Loucy (cell line): ENCODE measurements at regions not wholly inside any gene's neighbourhood (a gene's known extent, or its start where the extent isn't known, plus 50 kb on each side); places are given as distances from the start of the nearest gene placed in this dataset.

Source experiments
- H2AFZ ChIP-seq: fragments of 200-600 bp; sonication (generic); 2 replicates; pipeline ENCODE4 v1.6.0; 2016; ENCODE audit warnings: antibody characterized with exemption, mild to moderate bottlenecking, low read length, moderate library complexity
- H3F3A ChIP-seq: fragments of 200-600 bp; 2 replicates; pipeline ENCODE4 v1.6.0; 2016; ENCODE audit warnings: antibody characterized with exemption, low read depth, mild to moderate bottlenecking
- H3K27me3 ChIP-seq: fragments of 200-600 bp; sonication (generic); 2 replicates; pipeline ENCODE4 v1.6.1; 2014; ENCODE audit warnings: low read length, mild to moderate bottlenecking; ENCODE audit not compliant: insufficient read depth, poor library complexity, severe bottlenecking
- H3K36me3 ChIP-seq: fragments of 200-600 bp; sonication (generic); 2 replicates; pipeline ENCODE4 v1.6.1; 2016; ENCODE audit warnings: low read length; ENCODE audit not compliant: insufficient read depth
- H3K4me1 ChIP-seq: fragments of 200-600 bp; sonication (generic); 2 replicates; pipeline ENCODE4 v1.5.1; 2014; ENCODE audit warnings: low read length, mild to moderate bottlenecking; ENCODE audit not compliant: insufficient read depth, poor library complexity, severe bottlenecking
- H3K4me2 ChIP-seq: fragments of 200-600 bp; sonication (generic); 2 replicates; pipeline ENCODE4 v1.6.0; 2014; ENCODE audit warnings: antibody characterized with exemption, low read length, low read depth, mild to moderate bottlenecking; ENCODE audit not compliant: poor library complexity, severe bottlenecking
- H3K4me3 ChIP-seq: fragments of 200-600 bp; sonication (generic); 2 replicates; pipeline ENCODE4 v1.5.1; 2014; ENCODE audit warnings: low read length, mild to moderate bottlenecking, mixed read lengths; ENCODE audit not compliant: poor library complexity, severe bottlenecking
- H3K79me2 ChIP-seq: fragments of 200-600 bp; sonication (generic); 2 replicates; pipeline ENCODE4 v1.6.1; 2014; ENCODE audit warnings: low read length; ENCODE audit not compliant: insufficient read depth
- H3K9ac ChIP-seq: fragments of 200-600 bp; sonication (generic); 2 replicates; pipeline ENCODE4 v1.6.0; 2014; ENCODE audit warnings: mild to moderate bottlenecking, low read depth, low read length, moderate library complexity; ENCODE audit not compliant: poor library complexity, severe bottlenecking
- H3K9me2 ChIP-seq: fragments of 200-600 bp; sonication (generic); replicated peaks from 2 replicates; pipeline ENCODE4 v1.6.1; 2016; ENCODE audit warnings: low read depth, low read length, mixed read lengths
- H3K9me3 ChIP-seq: fragments of 200-600 bp; sonication (generic); 2 replicates; pipeline ENCODE4 v1.6.1; 2014; ENCODE audit warnings: mild to moderate bottlenecking, antibody characterized with exemption, low read length, low read depth; ENCODE audit not compliant: insufficient read depth
- H4K20me1 ChIP-seq: fragments of 200-600 bp; sonication (generic); 2 replicates; pipeline ENCODE4 v1.6.0; 2014; ENCODE audit warnings: antibody characterized with exemption, low read length, mild to moderate bottlenecking; ENCODE audit not compliant: insufficient read depth, poor library complexity, severe bottlenecking
- EZH2phosphoT487 ChIP-seq: fragments of 200-600 bp; IDR thresholded peaks from 2 replicates; pipeline ENCODE4 v1.6.1; 2018; ENCODE audit warnings: antibody characterized with exemption, mild to moderate bottlenecking, moderate library complexity, borderline replicate concordance
- TF ChIP-seq, protein P1 (sequence below): fragments of 200-600 bp; sonication (generic); conservative IDR thresholded peaks from 2 replicates; pipeline ENCODE4 v1.5.1; 2014; ENCODE audit warnings: mild to moderate bottlenecking, antibody characterized with exemption, low read length

GRCh38 chr7:41867639-41868280 lies 164.9 kb upstream of the INHBA start:
- Histone ChIP-seq H3K27me3 (no peaks in the 10 kb centered on the region), H3F3A (no peaks in the 10 kb centered on the region), H2AFZ (no peak overlapping the region), H3K9me3 (peaks cover 19% of the 10 kb centered on the region; the same call in 1 of the 2 replicates), H3K9ac (no peak overlapping the region), H3K4me2 (no peak overlapping the region), H4K20me1 (no peaks in the 10 kb centered on the region), H3K4me3 (no peak overlapping the region), H3K36me3 (no peaks in the 10 kb centered on the region), H3K79me2 (no peaks in the 10 kb centered on the region), H3K9me2 (no peaks in the 10 kb centered on the region), H3K4me1 (no peaks in the 10 kb centered on the region)
- no peak for TF ChIP-seq EZH2phosphoT487
- TF ChIP-seq, protein P1, sequence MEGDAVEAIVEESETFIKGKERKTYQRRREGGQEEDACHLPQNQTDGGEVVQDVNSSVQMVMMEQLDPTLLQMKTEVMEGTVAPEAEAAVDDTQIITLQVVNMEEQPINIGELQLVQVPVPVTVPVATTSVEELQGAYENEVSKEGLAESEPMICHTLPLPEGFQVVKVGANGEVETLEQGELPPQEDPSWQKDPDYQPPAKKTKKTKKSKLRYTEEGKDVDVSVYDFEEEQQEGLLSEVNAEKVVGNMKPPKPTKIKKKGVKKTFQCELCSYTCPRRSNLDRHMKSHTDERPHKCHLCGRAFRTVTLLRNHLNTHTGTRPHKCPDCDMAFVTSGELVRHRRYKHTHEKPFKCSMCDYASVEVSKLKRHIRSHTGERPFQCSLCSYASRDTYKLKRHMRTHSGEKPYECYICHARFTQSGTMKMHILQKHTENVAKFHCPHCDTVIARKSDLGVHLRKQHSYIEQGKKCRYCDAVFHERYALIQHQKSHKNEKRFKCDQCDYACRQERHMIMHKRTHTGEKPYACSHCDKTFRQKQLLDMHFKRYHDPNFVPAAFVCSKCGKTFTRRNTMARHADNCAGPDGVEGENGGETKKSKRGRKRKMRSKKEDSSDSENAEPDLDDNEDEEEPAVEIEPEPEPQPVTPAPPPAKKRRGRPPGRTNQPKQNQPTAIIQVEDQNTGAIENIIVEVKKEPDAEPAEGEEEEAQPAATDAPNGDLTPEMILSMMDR, result no peak

GRCh38 chr7:41862261-41862660 lies 159.4 kb upstream of the INHBA start:
- Histone ChIP-seq H3K4me1 (no peaks in the 10 kb centered on the region), H2AFZ (no peak overlapping the region), H4K20me1 (no peaks in the 10 kb centered on the region), H3K27me3 (no peaks in the 10 kb centered on the region), H3K9ac (no peak overlapping the region), H3K9me2 (no peaks in the 10 kb centered on the region), H3K36me3 (no peaks in the 10 kb centered on the region), H3K4me3 (no peak overlapping the region), H3F3A (no peaks in the 10 kb centered on the region), H3K9me3 (peaks cover 19% of the 10 kb centered on the region; the same call in 1 of the 2 replicates), H3K4me2 (no peak overlapping the region), H3K79me2 (no peaks in the 10 kb centered on the region)
- TF ChIP-seq EZH2phosphoT487, result no peak
- TF ChIP-seq, protein P1, result no peak

DNA sequence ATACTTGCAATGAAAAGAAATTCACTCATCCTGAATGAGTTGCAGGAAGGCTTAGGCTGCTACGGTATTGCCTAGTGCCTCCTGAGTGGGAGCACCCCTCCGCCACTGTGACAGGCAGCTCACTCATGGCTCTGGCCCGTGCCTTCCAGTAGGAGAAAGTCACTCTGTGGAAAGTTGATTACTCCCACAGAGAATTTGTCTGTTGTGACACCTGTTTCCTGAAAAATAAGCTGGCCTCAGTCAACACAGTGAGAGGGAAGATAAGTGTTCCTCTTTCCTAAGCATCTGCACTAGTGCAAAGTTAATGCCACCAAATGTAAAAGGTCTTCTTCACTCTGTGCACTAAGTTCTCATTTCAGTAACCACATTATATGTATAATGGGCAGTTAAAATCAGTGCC lies 158.8 kb upstream of the INHBA start:
- Histone ChIP-seq H3K9me3 (peaks cover 19% of the 10 kb centered on the region; the same call in 1 of the 2 replicates), H3K4me3 (no peak overlapping the region), H2AFZ (no peak overlapping the region), H3K79me2 (no peaks in the 10 kb centered on the region), H3K4me2 (no peak overlapping the region), H3K36me3 (no peaks in the 10 kb centered on the region), H3K9ac (no peak overlapping the region), H3F3A (no peaks in the 10 kb centered on the region), H3K9me2 (no peaks in the 10 kb centered on the region), H4K20me1 (no peaks in the 10 kb centered on the region), H3K4me1 (no peaks in the 10 kb centered on the region), H3K27me3 (no peaks in the 10 kb centered on the region)
- TF ChIP-seq EZH2phosphoT487, result no peak
- TF ChIP-seq, protein P1, result no peak
